GM12865 (cell line): ENCODE measurements at regions not wholly inside any gene's neighbourhood (a gene's known extent, or its start where the extent isn't known, plus 50 kb on each side); places are given as distances from the start of the nearest gene placed in this dataset.

Experiments
- DNase-seq: peaks from one replicate; pipeline ENCODE4 v3.0.0; 2010; ENCODE audit warnings: low read depth
- H3K4me3 ChIP-seq: 2 replicates; pipeline ENCODE4 v1.5.1; 2011; ENCODE audit warnings: mild to moderate bottlenecking, low read depth, low read length, control low read depth
- CTCF ChIP-seq: IDR thresholded peaks from 2 replicates; pipeline ENCODE4 v1.5.1; 2011; ENCODE audit warnings: low read length, control low read depth, low read depth, inconsistent platforms; ENCODE audit not compliant: insufficient read depth; ENCODE audit errors: missing control alignments

GRCh38 chr11:92154110-92154509 lies 70.5 kb upstream of the FAT3 start:
- H3K4me3 ChIP-seq: no peak overlapping the region
- no peak for TF ChIP-seq CTCF
- no peak for DNase-seq

GRCh38 chr11:92153542-92153941 lies 71.1 kb upstream of the FAT3 start:
- no peak overlapping the region for H3K4me3 ChIP-seq
- no peak for DNase-seq
- no peak for TF ChIP-seq CTCF

- H3K4me3 ChIP-seq: no peak overlapping the region
- TF ChIP-seq CTCF: no peak
- DNase-seq: no peak
Observed at GRCh38 chr11:92152245-92152644, 72.4 kb upstream of the FAT3 start.

- no peak for TF ChIP-seq CTCF
- no peak overlapping the region for H3K4me3 ChIP-seq
- no peak for DNase-seq
Observed at GRCh38 chr11:92149996-92150395, 74.6 kb upstream of the FAT3 start.

- DNase-seq: no peak
- H3K4me3 ChIP-seq: no peak overlapping the region
- no peak for TF ChIP-seq CTCF
Observed at GRCh38 chr11:92141725-92142124, 82.9 kb upstream of the FAT3 start.

- TF ChIP-seq CTCF: no peak
- H3K4me3 ChIP-seq: no peak overlapping the region
- DNase-seq: no peak
Observed at GRCh38 chr11:92141159-92141558, 83.5 kb upstream of the FAT3 start.

GRCh38 chr11:92140021-92140420 lies 84.6 kb upstream of the FAT3 start:
- H3K4me3 ChIP-seq: no peak overlapping the region
- TF ChIP-seq CTCF: no peak
- no peak for DNase-seq
